ENCODE measurements at regions not wholly inside any gene's neighbourhood (a gene's known extent, or its start where the extent isn't known, plus 50 kb on each side); places are given as distances from the start of the nearest gene placed in this dataset.
"Not testable (repeated sequence)": the region's sequence is repeated elsewhere in the genome, so short reads cannot be mapped to it uniquely, and the experiment has no call there.

DNA sequence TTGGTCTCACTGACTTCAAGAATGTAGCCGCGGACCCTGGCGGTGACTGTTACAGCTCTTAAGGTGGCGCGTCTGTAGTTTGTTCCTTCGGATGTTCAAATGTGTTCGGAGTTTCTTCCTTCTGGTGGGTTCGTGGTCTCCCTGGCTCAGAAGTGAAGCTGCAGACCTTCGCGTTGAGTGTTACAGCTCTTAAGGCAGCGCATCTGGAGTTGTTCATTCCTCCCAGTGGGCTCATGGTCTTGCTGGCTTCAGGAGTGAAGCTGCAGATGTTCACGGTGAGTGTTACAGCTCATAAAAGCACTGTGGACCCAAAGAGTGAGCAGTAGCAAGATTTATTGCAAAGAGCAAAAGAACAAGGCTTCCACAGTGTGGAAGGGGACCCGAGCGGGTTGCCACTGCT is 2067.0 kb upstream of the CDH6 start:
- TF ChIP-seq, protein P1, sequence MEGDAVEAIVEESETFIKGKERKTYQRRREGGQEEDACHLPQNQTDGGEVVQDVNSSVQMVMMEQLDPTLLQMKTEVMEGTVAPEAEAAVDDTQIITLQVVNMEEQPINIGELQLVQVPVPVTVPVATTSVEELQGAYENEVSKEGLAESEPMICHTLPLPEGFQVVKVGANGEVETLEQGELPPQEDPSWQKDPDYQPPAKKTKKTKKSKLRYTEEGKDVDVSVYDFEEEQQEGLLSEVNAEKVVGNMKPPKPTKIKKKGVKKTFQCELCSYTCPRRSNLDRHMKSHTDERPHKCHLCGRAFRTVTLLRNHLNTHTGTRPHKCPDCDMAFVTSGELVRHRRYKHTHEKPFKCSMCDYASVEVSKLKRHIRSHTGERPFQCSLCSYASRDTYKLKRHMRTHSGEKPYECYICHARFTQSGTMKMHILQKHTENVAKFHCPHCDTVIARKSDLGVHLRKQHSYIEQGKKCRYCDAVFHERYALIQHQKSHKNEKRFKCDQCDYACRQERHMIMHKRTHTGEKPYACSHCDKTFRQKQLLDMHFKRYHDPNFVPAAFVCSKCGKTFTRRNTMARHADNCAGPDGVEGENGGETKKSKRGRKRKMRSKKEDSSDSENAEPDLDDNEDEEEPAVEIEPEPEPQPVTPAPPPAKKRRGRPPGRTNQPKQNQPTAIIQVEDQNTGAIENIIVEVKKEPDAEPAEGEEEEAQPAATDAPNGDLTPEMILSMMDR (IDR thresholded peaks at IDR 0.05; ENCODE audit: low read depth, low read length) = not testable (repeated sequence)
- TF ChIP-seq POLR2A (IDR thresholded peaks at IDR 0.05; ENCODE audit: extremely low read depth, insufficient read length); MYC (IDR thresholded peaks at IDR 0.05; ENCODE audit: low read depth, low read length): not testable (repeated sequence)
- TF ChIP-seq, protein P2, sequence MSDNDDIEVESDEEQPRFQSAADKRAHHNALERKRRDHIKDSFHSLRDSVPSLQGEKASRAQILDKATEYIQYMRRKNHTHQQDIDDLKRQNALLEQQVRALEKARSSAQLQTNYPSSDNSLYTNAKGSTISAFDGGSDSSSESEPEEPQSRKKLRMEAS (IDR thresholded peaks at IDR 0.05; ENCODE audit: low read depth, low read length) = not testable (repeated sequence)
